ENCODE measurements at regions not wholly inside any gene's neighbourhood (a gene's known extent, or its start where the extent isn't known, plus 50 kb on each side); places are given as distances from the start of the nearest gene placed in this dataset.
"Not testable (repeated sequence)": the region's sequence is repeated elsewhere in the genome, so short reads cannot be mapped to it uniquely, and the experiment has no call there.

DNA sequence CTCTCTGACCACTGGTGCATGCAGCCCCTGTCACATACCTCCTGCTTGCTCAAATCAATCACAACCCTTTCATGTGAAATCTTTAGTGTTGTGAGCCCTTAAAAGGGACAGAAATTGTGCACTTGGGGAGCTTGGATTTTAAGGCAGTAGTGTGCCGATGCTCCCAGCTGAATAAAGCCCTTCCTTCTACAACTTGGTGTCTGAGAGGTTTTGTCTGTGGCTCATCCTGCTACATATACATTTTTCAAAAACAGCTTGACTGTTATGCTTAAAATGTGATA is 413.8 kb downstream of the DAD1 start:
- H2AK5ac ChIP-seq (ENCODE audit: low read depth, low read length); DNase-seq (ENCODE audit: low read depth in 1 of 2, low spot score in 2 of 2); H3K56ac ChIP-seq (replicated peaks; ENCODE audit: insufficient read length, low read depth, low read length); H3K27me3 ChIP-seq (replicated peaks in 1 of 4; ENCODE audit: control insufficient read depth in 3 of 4, extremely low read depth in 1 of 4, insufficient read depth in 3 of 4, low read length in 3 of 4); H3K23me2 ChIP-seq (ENCODE audit: low read depth, low read length); POLR2A ChIA-PET (ENCODE audit: partially characterized antibody); H4K8ac ChIP-seq (ENCODE audit: extremely low read depth, insufficient read depth, low read length); H3K4me1 ChIP-seq (replicated peaks in 1 of 4; ENCODE audit: control insufficient read depth in 3 of 4, insufficient read depth in 4 of 4, low read length in 3 of 4); H2BK20ac ChIP-seq (ENCODE audit: low read length); H2BK15ac ChIP-seq (ENCODE audit: low read length); H3K14ac ChIP-seq (ENCODE audit: insufficient read length); H3K4me3 ChIP-seq (ENCODE audit: extremely low read depth in 1 of 4, insufficient read depth in 2 of 4, low read depth in 3 of 4, low read length in 4 of 4); H2BK5ac ChIP-seq (ENCODE audit: low read depth, low read length); H3K79me1 ChIP-seq (ENCODE audit: low read depth, low read length); H3K9ac ChIP-seq (replicated peaks in 1 of 4; ENCODE audit: extremely low read depth in 1 of 4, low read depth in 3 of 4, low read length in 3 of 4); H3K23ac ChIP-seq (ENCODE audit: insufficient read length); H3K4me2 ChIP-seq (ENCODE audit: insufficient read depth in 1 of 2, low read depth in 2 of 2, low read length in 2 of 2); H2BK120ac ChIP-seq (replicated peaks; ENCODE audit: low read depth, low read length); H3K79me2 ChIP-seq (ENCODE audit: control insufficient read depth in 1 of 2, insufficient read depth in 2 of 2, low read length in 2 of 2); H3K9me3 ChIP-seq (ENCODE audit: insufficient read depth in 2 of 2, low read depth in 1 of 2, low read length in 1 of 2); H3K27ac ChIP-seq (ENCODE audit: low read depth, low read length); H4K5ac ChIP-seq (ENCODE audit: insufficient read length, low read depth, low read length); H2AFZ ChIP-seq (ENCODE audit: low read length); H3K4ac ChIP-seq (replicated peaks; ENCODE audit: insufficient read length, low read depth, low read length); H2BK12ac ChIP-seq (ENCODE audit: low read depth, low read length); H3K18ac ChIP-seq (ENCODE audit: extremely low read depth, low read length); H4K20me1 ChIP-seq (replicated peaks in 1 of 2; ENCODE audit: control insufficient read depth in 1 of 2, insufficient read depth in 2 of 2, low read length in 2 of 2); H4K91ac ChIP-seq (replicated peaks; ENCODE audit: insufficient read length, low read length); H3K36me3 ChIP-seq (ENCODE audit: control insufficient read depth in 2 of 4, insufficient read depth in 4 of 4, low read length in 3 of 4); FAIRE-seq: not testable (repeated sequence)
- WGBS, 2 experiments (ENCODE audit: extremely low coverage in 1 of 2, insufficient coverage in 1 of 2, insufficient read length in 1 of 2, insufficient replicate concordance in 2 of 2, low coverage in 1 of 2, low lambda C conversion rate in 2 of 2, missing lambda C conversion rate in 1 of 2): 95% methylated on average over 1 of the region's 1 CpG; no CpG with 5 or more reads in 1 of the 2 experiments
- CTCF ChIA-PET (ENCODE audit: partially characterized antibody): interaction anchor here (1.9 to 3.3 kb wide), 2 partner anchors 12 to 26 kb away, joined by 6 to 11 read pairs; no protein-coding TSS in a partner anchor
